Lower leg skin (tissue), 4 donors: ENCODE measurements at regions not wholly inside any gene's neighbourhood (a gene's known extent, or its start where the extent isn't known, plus 50 kb on each side); places are given as distances from the start of the nearest gene placed in this dataset.
A peak's percentile ranks its signal among the peaks of the same experiment; 100 is the strongest.

Experiments used
- DNase-seq, 2 donors: peaks; one replicate each; pipeline ENCODE4 v3.0.0-alpha.2; 2019; ENCODE audit warnings: low spot score in 2 of 2
- H3K4me3 ChIP-seq: fragments of 200-600 bp; sonication (generic); 2 replicates; pipeline ENCODE4 v1.5.1; 2017; ENCODE audit warnings: mild to moderate bottlenecking, low read depth; ENCODE audit not compliant: poor library complexity, severe bottlenecking
- CTCF ChIP-seq, 3 donors: fragments of 450-650 bp; IDR thresholded peaks; one replicate each; pipeline ENCODE4 v1.5.1; 2016; ENCODE audit warnings: antibody characterized with exemption in 3 of 3, mild to moderate bottlenecking in 3 of 3, moderate library complexity in 2 of 3
- POLR2A ChIP-seq, 2 donors: fragments of 450-650 bp; IDR thresholded peaks; one replicate each; pipeline ENCODE4 v1.6.1; 2016 to 2017; ENCODE audit warnings: antibody characterized with exemption in 2 of 2, mild to moderate bottlenecking in 1 of 2, moderate library complexity in 1 of 2
- WGBS, 2 donors: methylation state at CpG; one replicate each; pipeline ENCODE4 v1.1.5; 2018; 5-methylcytosine and 5-hydroxymethylcytosine counted together
- intact Hi-C: fragments of 100-400 bp; cut with DNase I; formaldehyde crosslinking; loops from one replicate; pipeline ENCODE4 v1.15.0; 2023; ENCODE audit warnings: low total_unique reads

- intact Hi-C loops = no loop called here
- TF ChIP-seq CTCF (IDR thresholded peaks at IDR 0.05) = no peak
- no peak overlapping the region for H3K4me3 ChIP-seq
- 56 to 65% methylated on average over 3 of the region's 3 CpGs for WGBS, 2 donors
- DNase-seq = peak in 1 of 2 donors; percentile 68
These were observed 51.2 kb upstream of the THRB start for GRCh38 chr3:24545887-24546286.

- H3K4me3 ChIP-seq = no peak overlapping the region
- 29 to 30% methylated on average over 2 of the region's 2 CpGs for WGBS, 2 donors
- DNase-seq = no peak
- TF ChIP-seq POLR2A (IDR thresholded peaks at IDR 0.05) (no peak), CTCF (IDR thresholded peaks at IDR 0.05) (no peak)
- intact Hi-C loops = no loop called here
These were observed 53.6 kb upstream of the THRB start for GRCh38 chr3:24548278-24548677.

GRCh38 chr3:24550588-24550987, 55.9 kb upstream of the THRB start:
- no peak overlapping the region for H3K4me3 ChIP-seq
- intact Hi-C loops = no loop called here
- TF ChIP-seq POLR2A (IDR thresholded peaks at IDR 0.05) = no peak
- TF ChIP-seq CTCF (IDR thresholded peaks at IDR 0.05) = no peak
- DNase-seq = no peak
- WGBS, 2 donors = 6 to 22% methylated on average over 1 of the region's 1 CpG

- no peak for DNase-seq
- TF ChIP-seq CTCF (IDR thresholded peaks at IDR 0.05) = no peak
- TF ChIP-seq POLR2A (IDR thresholded peaks at IDR 0.05) = no peak
- intact Hi-C loops = no loop called here
- 69 to 74% methylated on average over 2 of the region's 2 CpGs for WGBS, 2 donors
- H3K4me3 ChIP-seq = no peak overlapping the region
These were observed 57.0 kb upstream of the THRB start for GRCh38 chr3:24551626-24552025.

- no peak overlapping the region for H3K4me3 ChIP-seq
- DNase-seq = no peak
- intact Hi-C loops = no loop called here
- TF ChIP-seq CTCF (IDR thresholded peaks at IDR 0.05) (no peak), POLR2A (IDR thresholded peaks at IDR 0.05) (no peak)
- WGBS, 2 donors = 92 to 94% methylated on average over 3 of the region's 3 CpGs
These were observed 68.2 kb upstream of the THRB start for GRCh38 chr3:24562895-24563294.

- TF ChIP-seq CTCF (IDR thresholded peaks at IDR 0.05) (no peak), POLR2A (IDR thresholded peaks at IDR 0.05) (no peak)
- 78 to 81% methylated on average over 1 of the region's 1 CpG for WGBS, 2 donors
- H3K4me3 ChIP-seq = no peak overlapping the region
- intact Hi-C loops = no loop called here
- no peak for DNase-seq
These were observed 70.4 kb upstream of the THRB start for GRCh38 chr3:24565053-24565452.
